OCI-LY1 (cell line): ENCODE measurements at regions not wholly inside any gene's neighbourhood (a gene's known extent, or its start where the extent isn't known, plus 50 kb on each side); places are given as distances from the start of the nearest gene placed in this dataset.

Experiments
- H2AFZ ChIP-seq: fragments of 200-600 bp; sonication (generic), shearing (Covaris generic); 2 replicates; pipeline ENCODE4 v1.6.0; 2014; ENCODE audit warnings: antibody characterized with exemption, mild to moderate bottlenecking, low read length
- H3F3A ChIP-seq: fragments of 200-600 bp; sonication (generic), shearing (Covaris generic); 2 replicates; pipeline ENCODE4 v1.6.0; 2014; ENCODE audit warnings: mild to moderate bottlenecking, antibody characterized with exemption, low read length, moderate library complexity; ENCODE audit not compliant: insufficient read depth
- H3K27ac ChIP-seq: fragments of 200-600 bp; sonication (generic); 2 replicates; pipeline ENCODE4 v1.5.1; 2014; ENCODE audit warnings: low read length, mixed run types, mild to moderate bottlenecking, low read depth; ENCODE audit not compliant: poor library complexity, severe bottlenecking
- H3K27me3 ChIP-seq: fragments of 200-600 bp; sonication (generic); 2 replicates; pipeline ENCODE4 v1.6.0; 2014; ENCODE audit warnings: antibody characterized with exemption, mild to moderate bottlenecking, low read length, moderate library complexity; ENCODE audit not compliant: insufficient read depth
- H3K36me3 ChIP-seq: fragments of 200-600 bp; sonication (generic); 2 replicates; pipeline ENCODE4 v1.6.1; 2014; ENCODE audit warnings: mild to moderate bottlenecking, antibody characterized with exemption, low read length, moderate library complexity, mixed read lengths; ENCODE audit not compliant: insufficient read depth
- H3K4me1 ChIP-seq: fragments of 200-600 bp; sonication (generic); 2 replicates; pipeline ENCODE4 v1.5.1; 2014; ENCODE audit warnings: mild to moderate bottlenecking, low read length, moderate library complexity; ENCODE audit not compliant: insufficient read depth, severe bottlenecking
- H3K4me2 ChIP-seq: fragments of 200-600 bp; sonication (generic), shearing (Covaris generic); 2 replicates; pipeline ENCODE4 v1.6.1; 2014; ENCODE audit warnings: low read length
- H3K4me3 ChIP-seq: fragments of 200-600 bp; sonication (generic); 2 replicates; pipeline ENCODE4 v1.5.1; 2014; ENCODE audit warnings: low read length, low read depth, mild to moderate bottlenecking, mixed read lengths; ENCODE audit not compliant: poor library complexity, severe bottlenecking
- H3K79me2 ChIP-seq: fragments of 200-600 bp; shearing (Covaris generic); 2 replicates; pipeline ENCODE4 v1.6.1; 2016; ENCODE audit warnings: mixed run types, low read length, mixed read lengths; ENCODE audit not compliant: insufficient read depth
- H3K9ac ChIP-seq: fragments of 200-600 bp; sonication (generic), shearing (Covaris generic); 2 replicates; pipeline ENCODE4 v1.6.1; 2014; ENCODE audit warnings: mild to moderate bottlenecking, low read length, mixed read lengths
- H3K9me2 ChIP-seq: fragments of 200-600 bp; sonication (generic), shearing (Covaris generic); 2 replicates; pipeline ENCODE4 v1.6.1; 2014; ENCODE audit warnings: low read depth, mild to moderate bottlenecking, low read length, mixed read lengths
- H3K9me3 ChIP-seq: fragments of 200-600 bp; shearing (Covaris generic); 2 replicates; pipeline ENCODE4 v1.6.1; 2014; ENCODE audit warnings: low read length, mixed read lengths
- H4K20me1 ChIP-seq: fragments of 200-600 bp; sonication (generic), shearing (Covaris generic); 2 replicates; pipeline ENCODE4 v1.6.0; 2016; ENCODE audit warnings: mild to moderate bottlenecking, low read length; ENCODE audit not compliant: insufficient read depth
- EZH2 ChIP-seq: fragments of 200-600 bp; sonication (generic), shearing (Covaris generic); IDR thresholded peaks from 2 replicates; pipeline ENCODE4 v1.8.0; 2017; ENCODE audit warnings: borderline replicate concordance, mixed run types, mild to moderate bottlenecking, antibody characterized with exemption, low read length, moderate library complexity, mixed read lengths
- TF ChIP-seq, protein P1 (sequence below): fragments of 200-600 bp; sonication (generic), shearing (Covaris generic); IDR thresholded peaks from 2 replicates; pipeline ENCODE4 v1.5.1; 2017; ENCODE audit warnings: mild to moderate bottlenecking, antibody characterized with exemption, low read length, moderate library complexity, mixed read lengths

DNA sequence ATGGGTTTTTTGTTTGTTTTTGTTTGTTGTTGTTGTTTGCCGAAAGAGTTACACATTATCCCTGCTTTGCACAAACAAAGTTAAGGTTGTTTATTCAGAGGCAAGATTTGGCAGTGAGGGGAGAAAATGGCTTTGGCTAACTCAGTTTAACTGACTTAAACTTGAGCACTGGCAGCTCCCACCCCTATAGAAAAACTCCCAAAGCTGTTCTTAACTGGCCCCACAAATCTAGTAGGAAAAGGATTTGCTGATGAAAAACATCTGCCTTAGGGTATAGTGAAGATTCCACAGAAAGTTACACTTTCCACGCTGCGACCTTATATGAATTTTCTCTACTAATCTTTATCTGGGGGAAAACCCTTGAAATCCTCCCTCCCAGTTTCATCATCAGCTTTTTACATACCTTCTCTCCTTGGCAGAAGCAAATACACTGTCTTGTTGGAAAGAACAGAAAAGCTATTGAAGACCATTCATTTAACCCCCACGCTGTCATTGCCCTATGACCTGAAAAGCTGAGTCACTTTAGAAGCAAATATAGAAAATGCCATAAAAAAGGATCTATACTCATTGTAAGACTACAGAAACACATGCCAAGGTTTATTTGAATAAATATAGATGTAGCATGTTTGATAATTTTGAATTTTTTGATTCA lies 551.7 kb downstream of the NR2F2 start:
- H3K4me1 ChIP-seq, result no peaks in the 10 kb centered on the region
- no peak overlapping the region for H3K4me3 ChIP-seq
- no peaks in the 10 kb centered on the region for H3F3A ChIP-seq
- H3K27me3 ChIP-seq, result no peaks in the 10 kb centered on the region
- H3K9me2 ChIP-seq, result no peaks in the 10 kb centered on the region
- H3K9me3 ChIP-seq, result no peaks in the 10 kb centered on the region
- no peaks in the 10 kb centered on the region for H3K79me2 ChIP-seq
- H3K36me3 ChIP-seq, result no peaks in the 10 kb centered on the region
- H2AFZ ChIP-seq, result no peak overlapping the region
- TF ChIP-seq, protein P1, sequence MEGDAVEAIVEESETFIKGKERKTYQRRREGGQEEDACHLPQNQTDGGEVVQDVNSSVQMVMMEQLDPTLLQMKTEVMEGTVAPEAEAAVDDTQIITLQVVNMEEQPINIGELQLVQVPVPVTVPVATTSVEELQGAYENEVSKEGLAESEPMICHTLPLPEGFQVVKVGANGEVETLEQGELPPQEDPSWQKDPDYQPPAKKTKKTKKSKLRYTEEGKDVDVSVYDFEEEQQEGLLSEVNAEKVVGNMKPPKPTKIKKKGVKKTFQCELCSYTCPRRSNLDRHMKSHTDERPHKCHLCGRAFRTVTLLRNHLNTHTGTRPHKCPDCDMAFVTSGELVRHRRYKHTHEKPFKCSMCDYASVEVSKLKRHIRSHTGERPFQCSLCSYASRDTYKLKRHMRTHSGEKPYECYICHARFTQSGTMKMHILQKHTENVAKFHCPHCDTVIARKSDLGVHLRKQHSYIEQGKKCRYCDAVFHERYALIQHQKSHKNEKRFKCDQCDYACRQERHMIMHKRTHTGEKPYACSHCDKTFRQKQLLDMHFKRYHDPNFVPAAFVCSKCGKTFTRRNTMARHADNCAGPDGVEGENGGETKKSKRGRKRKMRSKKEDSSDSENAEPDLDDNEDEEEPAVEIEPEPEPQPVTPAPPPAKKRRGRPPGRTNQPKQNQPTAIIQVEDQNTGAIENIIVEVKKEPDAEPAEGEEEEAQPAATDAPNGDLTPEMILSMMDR, result no peak
- no peak for TF ChIP-seq EZH2
- H3K4me2 ChIP-seq, result no peak overlapping the region
- no peaks in the 10 kb centered on the region for H4K20me1 ChIP-seq
- H3K27ac ChIP-seq, result no peak overlapping the region
- H3K9ac ChIP-seq, result no peak overlapping the region

GRCh38 chr15:96887730-96888129 lies 557.2 kb downstream of the NR2F2 start:
- H3K9me3 ChIP-seq, result no peaks in the 10 kb centered on the region
- H3K9me2 ChIP-seq, result no peaks in the 10 kb centered on the region
- H3K4me1 ChIP-seq, result no peaks in the 10 kb centered on the region
- no peaks in the 10 kb centered on the region for H4K20me1 ChIP-seq
- no peak overlapping the region for H3K4me3 ChIP-seq
- H2AFZ ChIP-seq, result no peak overlapping the region
- H3K79me2 ChIP-seq, result no peaks in the 10 kb centered on the region
- H3F3A ChIP-seq, result no peaks in the 10 kb centered on the region
- no peaks in the 10 kb centered on the region for H3K27me3 ChIP-seq
- no peak overlapping the region for H3K4me2 ChIP-seq
- no peak for TF ChIP-seq EZH2
- TF ChIP-seq, protein P1, result no peak
- no peak overlapping the region for H3K9ac ChIP-seq
- H3K36me3 ChIP-seq, result no peaks in the 10 kb centered on the region
- H3K27ac ChIP-seq, result no peak overlapping the region

GRCh38 chr15:96888764-96889163 lies 558.3 kb downstream of the NR2F2 start:
- no peak overlapping the region for H3K27ac ChIP-seq
- no peaks in the 10 kb centered on the region for H3K79me2 ChIP-seq
- TF ChIP-seq, protein P1, result no peak
- TF ChIP-seq EZH2, result no peak
- H4K20me1 ChIP-seq, result no peaks in the 10 kb centered on the region
- H3K9me3 ChIP-seq, result no peaks in the 10 kb centered on the region
- no peaks in the 10 kb centered on the region for H3K27me3 ChIP-seq
- no peak overlapping the region for H3K9ac ChIP-seq
- H3K4me3 ChIP-seq, result no peak overlapping the region
- no peak overlapping the region for H3K4me2 ChIP-seq
- no peaks in the 10 kb centered on the region for H3K36me3 ChIP-seq
- no peak overlapping the region for H2AFZ ChIP-seq
- no peaks in the 10 kb centered on the region for H3K9me2 ChIP-seq
- H3F3A ChIP-seq, result no peaks in the 10 kb centered on the region
- no peaks in the 10 kb centered on the region for H3K4me1 ChIP-seq
